ENCODE measurements at regions not wholly inside any gene's neighbourhood (a gene's known extent, or its start where the extent isn't known, plus 50 kb on each side); places are given as distances from the start of the nearest gene placed in this dataset.

DNA sequence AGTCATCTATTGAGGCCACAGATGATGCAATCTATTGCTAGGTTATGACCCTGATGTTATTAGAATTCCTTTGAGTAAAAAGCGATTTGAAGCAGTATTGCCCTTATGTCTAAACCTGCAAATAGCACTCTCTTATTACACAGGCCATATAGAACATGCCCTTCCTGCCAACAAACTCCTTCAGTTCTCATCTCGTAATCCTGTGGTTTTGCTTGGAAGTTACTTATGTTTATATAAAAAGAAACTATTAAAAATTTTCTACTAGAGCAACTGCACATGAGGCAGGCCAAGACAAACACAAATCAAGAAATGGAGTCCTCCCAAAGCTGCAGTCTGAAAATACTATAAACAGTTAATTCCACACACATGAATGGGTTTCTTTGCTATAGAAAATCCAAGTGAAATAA, 1200.2 kb downstream of the LRFN5 start:
- TF ChIP-seq, protein P1, sequence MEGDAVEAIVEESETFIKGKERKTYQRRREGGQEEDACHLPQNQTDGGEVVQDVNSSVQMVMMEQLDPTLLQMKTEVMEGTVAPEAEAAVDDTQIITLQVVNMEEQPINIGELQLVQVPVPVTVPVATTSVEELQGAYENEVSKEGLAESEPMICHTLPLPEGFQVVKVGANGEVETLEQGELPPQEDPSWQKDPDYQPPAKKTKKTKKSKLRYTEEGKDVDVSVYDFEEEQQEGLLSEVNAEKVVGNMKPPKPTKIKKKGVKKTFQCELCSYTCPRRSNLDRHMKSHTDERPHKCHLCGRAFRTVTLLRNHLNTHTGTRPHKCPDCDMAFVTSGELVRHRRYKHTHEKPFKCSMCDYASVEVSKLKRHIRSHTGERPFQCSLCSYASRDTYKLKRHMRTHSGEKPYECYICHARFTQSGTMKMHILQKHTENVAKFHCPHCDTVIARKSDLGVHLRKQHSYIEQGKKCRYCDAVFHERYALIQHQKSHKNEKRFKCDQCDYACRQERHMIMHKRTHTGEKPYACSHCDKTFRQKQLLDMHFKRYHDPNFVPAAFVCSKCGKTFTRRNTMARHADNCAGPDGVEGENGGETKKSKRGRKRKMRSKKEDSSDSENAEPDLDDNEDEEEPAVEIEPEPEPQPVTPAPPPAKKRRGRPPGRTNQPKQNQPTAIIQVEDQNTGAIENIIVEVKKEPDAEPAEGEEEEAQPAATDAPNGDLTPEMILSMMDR (IDR thresholded peaks at IDR 0.05; ENCODE audit: borderline replicate concordance, extremely low read depth, low read length, poor library complexity, severe bottlenecking), result no peak
- TF ChIP-seq EZH2 (IDR thresholded peaks at IDR 0.05; ENCODE audit: borderline replicate concordance, low read depth, low read length, severe bottlenecking), result no peak

Measured in DND-41 (cell line).